Heart right ventricle (tissue), 16 donors: ENCODE measurements at regions not wholly inside any gene's neighbourhood (a gene's known extent, or its start where the extent isn't known, plus 50 kb on each side); places are given as distances from the start of the nearest gene placed in this dataset.

Experiments used
- ATAC-seq, 8 donors: fragments of 200-7000 bp; cut with Tn5 transposase; one replicate each; pipeline ENCODE4 v1.9.1; 2020; ENCODE audit warnings: mild to moderate bottlenecking in 8 of 8, moderate library complexity in 8 of 8, moderate number of reproducible peaks in 1 of 8
- DNase-seq, 2 donors: peaks; one replicate each; pipeline ENCODE4 v3.0.0-alpha.2; 2020
- H3K27ac ChIP-seq, 10 donors: fragments of 200-600 bp; sonication (generic) in 2 of 10; one replicate each; pipeline versions ENCODE4 v1.5.0 to v1.8.0; 2020 to 2022; ENCODE audit warnings: mild to moderate bottlenecking in 3 of 10
- H3K27me3 ChIP-seq, 7 donors: fragments of 200-600 bp; one replicate each; pipeline ENCODE4 v1.8.0; 2021 to 2022; ENCODE audit warnings: mild to moderate bottlenecking in 2 of 7
- H3K36me3 ChIP-seq, 9 donors: fragments of 200-600 bp; sonication (generic) in 1 of 9; one replicate each; pipeline versions ENCODE4 v1.5.0 to v1.8.0; 2020 to 2022; ENCODE audit warnings: mild to moderate bottlenecking in 2 of 9
- H3K4me1 ChIP-seq, 9 donors: fragments of 200-600 bp; sonication (generic) in 1 of 9; one replicate each; pipeline versions ENCODE4 v1.5.0 to v1.8.0; 2020 to 2022; ENCODE audit warnings: mild to moderate bottlenecking in 4 of 9
- H3K4me3 ChIP-seq, 10 donors: fragments of 200-600 bp; sonication (generic) in 2 of 10; one replicate each; pipeline versions ENCODE4 v1.5.0 to v1.8.0; 2020 to 2022; ENCODE audit warnings: mild to moderate bottlenecking in 7 of 10, moderate library complexity in 2 of 10
- H3K9me3 ChIP-seq, 11 donors: fragments of 200-600 bp in 10 of 11; sonication (generic) in 2 of 11; one replicate each; pipeline versions ENCODE4 v1.5.0 to v1.8.0; 2013 to 2022; ENCODE audit warnings: mild to moderate bottlenecking in 2 of 11, control low read depth in 1 of 11, moderate library complexity in 1 of 11
- WGBS, 2 donors: extraction: QIAGEN DNeasy Blood & Tissue Kit; methylation state at CpG; one replicate each; pipeline ENCODE4 v1.1.7; 2013; ENCODE audit warnings: inconsistent platforms in 1 of 2; 5-methylcytosine and 5-hydroxymethylcytosine counted together
- intact Hi-C, 10 donors: fragments of 100-400 bp; cut with DNase I; formaldehyde crosslinking; loops; one replicate each; pipeline versions ENCODE4 v1.11.1 to v1.14.2; 2022
- TF ChIP-seq, protein P1 (sequence below), 9 donors: fragments of 200-600 bp; sonication (generic) in 2 of 9; IDR thresholded peaks; one replicate each; pipeline versions ENCODE4 v1.5.0 to v1.8.0; 2021 to 2022; ENCODE audit warnings: antibody characterized with exemption in 9 of 9, mild to moderate bottlenecking in 5 of 9, moderate library complexity in 1 of 9
- donor health status: Arrhythmogenic right ventricular cardiomyopathy.
- donor health status: ischemic (EF 13 %, LVEDD 7.1; RV severe dilation, severe dysfunction).
- donor health status: healthy with polysubstance abuse.
- donor health status: DM: no; HTN: yes; CAD: no.
- donor health status: DM: no; HTN: no; CAD: no.
- donor health status: ischemic (EF 25% LVEDD 6.9; RV normal size, moderate dysfunction).
- donor health status: ischemic (EF 25% LVEDD 5.7; RV mildly dilated, moderate dysfunction).
- donor health status: healthy.
- donor health status: DM: yes; HTN: yes; CAD: no.
- donor health status: Ischemic cardiomyopathy.
- donor health status: ischemic (EF 35%, LVEDD 5.7; RV mildly dilated, moderate dysfunction).
- donor health status: nonischemic (EF 11% LVEDD 7.7; RV severe dilation, severe dysfunction).
- donor health status: DM: yes; HTN: yes; CAD: no.
- donor health status: PGD.
- donor health status: ischemic (EF 29% LVEDD 5.4; RV normal size, mild dysfunction).
- donor health status: nonischemic (EF 23%, LVEDD 6.1; RV moderate dilation, normal function).

- no peak overlapping the region for H3K27ac ChIP-seq
- H3K36me3 ChIP-seq = no peaks in the 10 kb centered on the region
- intact Hi-C loops = no loop called here
- no peak for ATAC-seq
- H3K9me3 ChIP-seq = no peaks in the 10 kb centered on the region
- no peak for DNase-seq
- H3K27me3 ChIP-seq = no peaks in the 10 kb centered on the region
- TF ChIP-seq, protein P1, sequence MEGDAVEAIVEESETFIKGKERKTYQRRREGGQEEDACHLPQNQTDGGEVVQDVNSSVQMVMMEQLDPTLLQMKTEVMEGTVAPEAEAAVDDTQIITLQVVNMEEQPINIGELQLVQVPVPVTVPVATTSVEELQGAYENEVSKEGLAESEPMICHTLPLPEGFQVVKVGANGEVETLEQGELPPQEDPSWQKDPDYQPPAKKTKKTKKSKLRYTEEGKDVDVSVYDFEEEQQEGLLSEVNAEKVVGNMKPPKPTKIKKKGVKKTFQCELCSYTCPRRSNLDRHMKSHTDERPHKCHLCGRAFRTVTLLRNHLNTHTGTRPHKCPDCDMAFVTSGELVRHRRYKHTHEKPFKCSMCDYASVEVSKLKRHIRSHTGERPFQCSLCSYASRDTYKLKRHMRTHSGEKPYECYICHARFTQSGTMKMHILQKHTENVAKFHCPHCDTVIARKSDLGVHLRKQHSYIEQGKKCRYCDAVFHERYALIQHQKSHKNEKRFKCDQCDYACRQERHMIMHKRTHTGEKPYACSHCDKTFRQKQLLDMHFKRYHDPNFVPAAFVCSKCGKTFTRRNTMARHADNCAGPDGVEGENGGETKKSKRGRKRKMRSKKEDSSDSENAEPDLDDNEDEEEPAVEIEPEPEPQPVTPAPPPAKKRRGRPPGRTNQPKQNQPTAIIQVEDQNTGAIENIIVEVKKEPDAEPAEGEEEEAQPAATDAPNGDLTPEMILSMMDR (IDR thresholded peaks at IDR 0.05) = no peak
- H3K4me1 ChIP-seq = no peaks in the 10 kb centered on the region
- WGBS, 2 donors = 54 to 76% methylated on average over 1 of the region's 1 CpG
- no peak overlapping the region for H3K4me3 ChIP-seq
Measured at GRCh38 chr6:119881416-119881815, 531.9 kb upstream of the MAN1A1 start.

GRCh38 chr6:119880840-119881239 lies 531.3 kb upstream of the MAN1A1 start:
- H3K4me1 ChIP-seq = no peaks in the 10 kb centered on the region
- no peak overlapping the region for H3K27ac ChIP-seq
- H3K27me3 ChIP-seq = no peaks in the 10 kb centered on the region
- H3K9me3 ChIP-seq = no peaks in the 10 kb centered on the region
- TF ChIP-seq, protein P1 (IDR thresholded peaks at IDR 0.05) = no peak
- ATAC-seq (no peak), DNase-seq (no peak)
- no peak overlapping the region for H3K4me3 ChIP-seq
- intact Hi-C loops = no loop called here
- no peaks in the 10 kb centered on the region for H3K36me3 ChIP-seq

DNA sequence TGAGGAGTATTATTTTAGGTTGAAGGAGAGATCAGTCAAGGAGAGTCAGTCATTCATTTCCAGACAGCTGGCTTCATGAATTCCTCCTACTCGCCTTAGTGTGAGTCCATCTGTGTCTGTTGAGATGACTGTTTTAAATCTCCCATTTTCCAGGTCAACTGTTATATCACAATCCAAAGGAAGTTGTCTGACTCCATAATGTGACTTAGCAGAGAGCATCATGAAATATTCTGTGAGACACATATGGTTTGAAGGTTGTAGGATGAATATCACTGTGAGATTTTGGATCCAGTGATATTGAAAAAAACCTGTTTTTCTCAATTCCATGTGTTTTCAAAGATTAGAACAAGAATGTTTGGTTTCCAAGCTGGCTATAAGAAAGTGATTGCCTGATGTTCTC lies 530.2 kb upstream of the MAN1A1 start:
- DNase-seq (no peak), ATAC-seq (no peak)
- Histone ChIP-seq H3K27me3 (no peaks in the 10 kb centered on the region), H3K4me1 (no peaks in the 10 kb centered on the region), H3K36me3 (no peaks in the 10 kb centered on the region), H3K4me3 (no peak overlapping the region), H3K27ac (no peak overlapping the region), H3K9me3 (no peaks in the 10 kb centered on the region)
- TF ChIP-seq, protein P1 (IDR thresholded peaks at IDR 0.05) = no peak
- 0 to 48% methylated on average over 1 of the region's 1 CpG for WGBS, 2 donors
- intact Hi-C loops = loop anchor here in 1 of 10 donors (5.0 kb wide), 1 partner anchor 817 kb away; no protein-coding TSS in a partner anchor

DNA sequence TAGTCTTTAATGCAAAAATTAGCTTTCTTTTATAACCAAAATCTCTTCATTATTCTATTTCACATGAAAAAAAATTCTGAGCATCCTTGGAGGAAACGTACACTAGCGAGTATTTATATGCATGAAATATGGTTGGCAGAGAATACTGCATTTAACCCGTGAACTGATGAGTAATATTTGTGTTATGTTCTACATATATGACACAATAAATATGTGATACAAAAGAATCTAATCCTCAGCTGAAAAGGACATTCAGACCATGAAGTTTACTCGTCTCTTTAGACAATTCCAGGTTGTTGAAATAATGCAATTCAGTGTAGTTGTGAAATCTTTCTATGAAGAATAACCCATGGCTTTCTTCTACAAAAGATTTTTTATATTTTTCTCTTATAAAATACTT lies 524.8 kb upstream of the MAN1A1 start:
- intact Hi-C loops = no loop called here
- TF ChIP-seq, protein P1 (IDR thresholded peaks at IDR 0.05) = no peak
- DNase-seq (no peak), ATAC-seq (no peak)
- Histone ChIP-seq H3K36me3 (no peaks in the 10 kb centered on the region), H3K27ac (no peak overlapping the region), H3K4me3 (no peak overlapping the region), H3K9me3 (no peaks in the 10 kb centered on the region), H3K27me3 (no peaks in the 10 kb centered on the region), H3K4me1 (no peaks in the 10 kb centered on the region)
- WGBS, 2 donors = 80 to 86% methylated on average over 4 of the region's 4 CpGs

DNA sequence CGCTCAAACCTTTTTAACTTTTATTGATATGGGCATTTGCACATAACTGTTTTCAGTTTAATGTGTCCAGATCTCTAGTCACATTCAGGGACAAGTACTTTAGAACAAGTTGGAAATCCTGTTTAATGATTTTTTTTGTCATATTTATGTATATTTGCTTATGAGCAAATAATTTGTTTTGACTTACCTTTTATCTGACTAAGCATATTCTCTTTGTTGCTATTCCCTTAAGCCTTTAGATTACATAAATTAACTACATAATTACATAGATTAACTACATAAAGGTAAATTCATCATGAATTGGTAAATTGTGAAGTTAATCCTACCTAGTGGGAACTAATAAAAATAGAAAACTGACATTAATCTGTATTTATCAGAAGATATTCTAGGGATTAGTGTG lies 523.5 kb upstream of the MAN1A1 start:
- H3K36me3 ChIP-seq = no peaks in the 10 kb centered on the region
- WGBS, 2 donors = 97 to 100% methylated on average over 1 of the region's 1 CpG
- TF ChIP-seq, protein P1 (IDR thresholded peaks at IDR 0.05) = no peak
- H3K27ac ChIP-seq = no peak overlapping the region
- H3K9me3 ChIP-seq = no peaks in the 10 kb centered on the region
- no peak overlapping the region for H3K4me3 ChIP-seq
- no peaks in the 10 kb centered on the region for H3K4me1 ChIP-seq
- DNase-seq = no peak
- ATAC-seq = no peak
- H3K27me3 ChIP-seq = no peaks in the 10 kb centered on the region
- intact Hi-C loops = no loop called here
